Endothelial cell of umbilical vein (primary cell): ENCODE measurements at regions not wholly inside any gene's neighbourhood (a gene's known extent, or its start where the extent isn't known, plus 50 kb on each side); places are given as distances from the start of the nearest gene placed in this dataset.

Experiments used
- BruUV-seq: library from RNA; stranded (reverse); fragments of 400-500 nt; replicated peaks from 2 replicates; lab custom pipeline; 2021; lab: Mats Ljungman, UMichigan
- CTCF ChIA-PET: fragments of 300-600, 350-600 bp; sonication (Branson Sonifier 250); formaldehyde crosslinking; loops from one replicate; lab custom pipeline; 2021; ENCODE audit warnings: antibody characterized with exemption, inconsistent platforms; lab: Charles Lee
- POLR2A ChIA-PET: fragments of 300-600, 350-600 bp; sonication (Branson Sonifier 250); formaldehyde crosslinking; loops from one replicate; lab custom pipeline; 2021; ENCODE audit warnings: antibody characterized with exemption, inconsistent platforms; lab: Charles Lee
- DNase-seq: peaks from one replicate; pipeline ENCODE4 v3.0.0-alpha.2; 2011; ENCODE audit warnings: low read depth, low spot score
- FAIRE-seq: peaks from 2 replicates; lab custom pipeline; 2011; peaks lifted over from hg19 to GRCh38; lab: Jason Lieb, UNC
- H2AFZ ChIP-seq: 2 replicates; pipeline ENCODE4 v1.6.0; 2012; ENCODE audit warnings: low read depth, low read length, control low read depth, inconsistent platforms
- H3K27ac ChIP-seq: 2 replicates; pipeline ENCODE4 v1.5.1; 2011; ENCODE audit warnings: low read depth, mild to moderate bottlenecking, control low read depth, low read length, moderate library complexity; ENCODE audit not compliant: insufficient read depth
- H3K27me3 ChIP-seq, 2 experiments: 2 replicates each; pipeline versions ENCODE4 v1.6.0 to v1.6.1; 2011; ENCODE audit warnings: low read length in 2 of 2, mixed read lengths in 1 of 2; ENCODE audit not compliant: control insufficient read depth in 2 of 2, insufficient read depth in 2 of 2
- H3K36me3 ChIP-seq, 2 experiments: 2 replicates in 1 of 2; 3 replicates in 1 of 2; pipeline ENCODE4 v1.5.1; 2011; ENCODE audit warnings: low read length in 2 of 2, mild to moderate bottlenecking in 1 of 2, moderate library complexity in 1 of 2; ENCODE audit not compliant: control insufficient read depth in 2 of 2, insufficient read depth in 2 of 2; ENCODE audit errors: extremely low read depth in 1 of 2
- H3K4me1 ChIP-seq: 3 replicates; pipeline ENCODE4 v1.5.1; 2011; ENCODE audit warnings: mild to moderate bottlenecking, low read length; ENCODE audit not compliant: control insufficient read depth, insufficient read depth; ENCODE audit errors: extremely low read depth
- H3K4me2 ChIP-seq: 2 replicates; pipeline ENCODE4 v1.6.1; 2011; ENCODE audit warnings: low read length, control low read depth, mixed read lengths; ENCODE audit not compliant: insufficient read depth
- H3K4me3 ChIP-seq, 3 experiments: fragments of 200-600 bp in 1 of 3; sonication (generic), shearing (Covaris generic) in 1 of 3; replicated peaks in 1 of 3; 2 replicates each; pipeline ENCODE4 v1.5.1; 2011 to 2016; ENCODE audit warnings: control low read depth in 3 of 3, low read length in 3 of 3, mild to moderate bottlenecking in 2 of 3, inconsistent platforms in 1 of 3, low read depth in 1 of 3, moderate library complexity in 1 of 3; ENCODE audit not compliant: insufficient read depth in 1 of 3
- H3K79me2 ChIP-seq: 2 replicates; pipeline ENCODE4 v1.6.0; 2012; ENCODE audit warnings: low read length, inconsistent platforms; ENCODE audit not compliant: control insufficient read depth, insufficient read depth
- H3K9ac ChIP-seq: replicated peaks from 2 replicates; pipeline ENCODE3; 2011; ENCODE audit warnings: low read length, control low read depth; ENCODE audit not compliant: insufficient read depth; ENCODE audit errors: extremely low read depth
- H3K9me1 ChIP-seq: replicated peaks from 3 replicates; pipeline ENCODE4 v1.6.0; 2011; ENCODE audit warnings: mild to moderate bottlenecking, low read length; ENCODE audit not compliant: control insufficient read depth, insufficient read depth; ENCODE audit errors: extremely low read depth
- H3K9me3 ChIP-seq: replicated peaks from 2 replicates; pipeline ENCODE4 v1.5.1; 2012; ENCODE audit warnings: low read length, inconsistent platforms; ENCODE audit not compliant: control insufficient read depth, insufficient read depth
- H4K20me1 ChIP-seq: replicated peaks from 2 replicates; pipeline ENCODE3; 2011; ENCODE audit warnings: mild to moderate bottlenecking, low read length; ENCODE audit not compliant: control insufficient read depth, insufficient read depth; ENCODE audit errors: extremely low read depth
- CTCF ChIP-seq, 2 donors: IDR thresholded peaks; 1 replicate in 1 of 2; 2 replicates in 1 of 2; pipeline ENCODE4 v1.5.1; 2011; ENCODE audit warnings: low read length in 2 of 2, mild to moderate bottlenecking in 2 of 2, moderate library complexity in 2 of 2, control low read depth in 1 of 2, inconsistent platforms in 1 of 2, low read depth in 1 of 2; ENCODE audit not compliant: insufficient read depth in 1 of 2; ENCODE audit errors: extremely low read depth in 1 of 2
- EZH2 ChIP-seq: IDR thresholded peaks from 2 replicates; pipeline ENCODE4 v1.6.1; 2012; ENCODE audit warnings: borderline replicate concordance, low read depth, mild to moderate bottlenecking, moderate library complexity, low read length, inconsistent platforms; ENCODE audit not compliant: severe bottlenecking
- FOS ChIP-seq: IDR thresholded peaks from 2 replicates; pipeline ENCODE4 v1.6.1; 2011; ENCODE audit warnings: mild to moderate bottlenecking, low read length, moderate library complexity, borderline replicate concordance; ENCODE audit not compliant: insufficient read depth
- GATA2 ChIP-seq: IDR thresholded peaks from 2 replicates; pipeline ENCODE4 v1.7.0; 2011; ENCODE audit warnings: low read depth, mild to moderate bottlenecking, moderate library complexity, mixed read lengths, low read length; ENCODE audit not compliant: insufficient read length, insufficient read depth
- JUN ChIP-seq: IDR thresholded peaks from 2 replicates; pipeline ENCODE4 v1.6.1; 2011; ENCODE audit warnings: borderline replicate concordance, low read depth; ENCODE audit not compliant: insufficient read length, insufficient read depth
- MAX ChIP-seq: IDR thresholded peaks from 2 replicates; pipeline ENCODE4 v1.6.1; 2011; ENCODE audit not compliant: insufficient read depth, insufficient read length
- MYC ChIP-seq: IDR thresholded peaks from one replicate; pipeline ENCODE4 v1.6.1; 2011; ENCODE audit warnings: mild to moderate bottlenecking, low read depth, low read length
- POLR2A ChIP-seq: IDR thresholded peaks from 2 replicates; pipeline ENCODE4 v1.6.1; 2012; ENCODE audit warnings: low read depth, mild to moderate bottlenecking, control low read depth, low read length
- POLR2AphosphoS5 ChIP-seq: IDR thresholded peaks from 2 replicates; pipeline ENCODE4 v1.6.1; 2012; ENCODE audit warnings: low read depth, mild to moderate bottlenecking, control low read depth, low read length, moderate library complexity; ENCODE audit not compliant: insufficient read depth
- dilution Hi-C: fragments of 300-500 bp; cut with MboI; formaldehyde crosslinking; loops from one replicate; pipeline ENCODE4 v1.15.0; 2019; ENCODE audit warnings: low sequenced_read_pairs; ENCODE audit not compliant: extremely low pct_ligation_motif_present
- intact Hi-C: fragments of 100-400 bp; cut with micrococcal nuclease; formaldehyde crosslinking; loops from one replicate; pipeline ENCODE4 v1.10.0; 2022

DNA sequence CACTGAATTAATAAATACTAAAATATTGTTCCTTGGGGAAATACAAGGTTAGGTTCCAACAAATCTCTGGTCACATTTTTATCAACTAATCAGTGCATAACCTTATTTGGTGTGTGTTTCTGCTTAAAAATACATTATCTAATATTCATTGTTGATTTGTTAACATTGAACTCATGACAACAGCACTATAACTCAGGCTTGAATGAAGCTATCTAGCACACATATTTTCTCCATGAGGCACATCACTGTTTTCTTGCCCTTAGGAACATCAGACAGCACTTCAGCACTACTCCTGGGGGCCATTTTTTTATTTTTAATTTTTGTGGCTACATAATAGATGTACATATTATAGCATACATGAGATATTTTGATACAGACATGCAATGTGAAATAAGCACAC is 277.2 kb upstream of the NT5E start:
- Histone ChIP-seq H4K20me1 (no peaks in the 10 kb centered on the region), H3K9me3 (no peaks in the 10 kb centered on the region), H3K9ac (no peak overlapping the region), H3K4me2 (no peak overlapping the region), H3K36me3 (no peaks in the 10 kb centered on the region), H3K27me3 (peaks cover 0 to 5% of the 10 kb centered on the region in 2 experiments), H2AFZ (no peak overlapping the region), H3K79me2 (no peaks in the 10 kb centered on the region), H3K27ac (no peak overlapping the region), H3K4me3 (no peak overlapping the region), H3K4me1 (no peaks in the 10 kb centered on the region), H3K9me1 (no peaks in the 10 kb centered on the region)
- no TSS peak for BruUV-seq
- intact Hi-C loops (no loop called here), dilution Hi-C loops (no loop called here)
- ChIA-PET CTCF (no interaction called here), POLR2A (no interaction called here)
- FAIRE-seq (no peak), DNase-seq (no peak)
- TF ChIP-seq POLR2A (no peak), FOS (no peak), CTCF (IDR thresholded peaks at IDR 0.05; ENCODE audit: extremely low read depth in 1 of 2, insufficient read depth in 1 of 2, low read depth in 1 of 2, low read length in 2 of 2) (no peak), JUN (no peak), MAX (no peak), GATA2 (no peak), POLR2AphosphoS5 (no peak), EZH2 (no peak), MYC (no peak)
